Gastrocnemius medialis (tissue), 4 donors: ENCODE measurements at regions not wholly inside any gene's neighbourhood (a gene's known extent, or its start where the extent isn't known, plus 50 kb on each side); places are given as distances from the start of the nearest gene placed in this dataset.

Experiments used
- ATAC-seq, 2 donors: fragments of 150-250 bp; one replicate each; pipeline ENCODE4 v1.9.1; 2016
- DNase-seq, 2 donors: peaks; one replicate each; pipeline ENCODE4 v3.0.0-alpha.2; 2019
- H3K27ac ChIP-seq, 4 donors: fragments of 200-600 bp; sonication (generic); 1 replicate in 1 of 4; 2 replicates in 3 of 4; pipeline ENCODE4 v1.5.1; 2016 to 2018; ENCODE audit warnings: mild to moderate bottlenecking in 2 of 4, moderate library complexity in 1 of 4
- H3K27me3 ChIP-seq, 3 donors: fragments of 200-600 bp; sonication (generic) in 2 of 3; 1 replicate in 1 of 3; 2 replicates in 2 of 3; pipeline versions ENCODE4 v1.5.1 to v1.6.0; 2016 to 2019; ENCODE audit warnings: mild to moderate bottlenecking in 1 of 3, moderate library complexity in 1 of 3
- H3K36me3 ChIP-seq, 2 donors: fragments of 200-600 bp; sonication (generic) in 1 of 2; one replicate each; pipeline ENCODE4 v1.5.1; 2017 to 2018
- H3K4me1 ChIP-seq, 2 donors: fragments of 200-600 bp; sonication (generic) in 1 of 2; one replicate each; pipeline ENCODE4 v1.5.1; 2016 to 2017; ENCODE audit warnings: mild to moderate bottlenecking in 2 of 2
- H3K4me3 ChIP-seq, 4 donors: fragments of 200-600 bp; sonication (generic) in 3 of 4; 1 replicate in 1 of 4; 2 replicates in 3 of 4; pipeline ENCODE4 v1.5.1; 2016 to 2019; ENCODE audit warnings: mild to moderate bottlenecking in 2 of 4
- H3K9me3 ChIP-seq, 3 donors: fragments of 200-600 bp; sonication (generic) in 2 of 3; 1 replicate in 1 of 3; 2 replicates in 2 of 3; pipeline ENCODE4 v1.5.1; 2016 to 2019
- POLR2A ChIP-seq, 2 donors: fragments of 450-650 bp; IDR thresholded peaks; one replicate each; pipeline ENCODE4 v1.6.1; 2017; ENCODE audit warnings: antibody characterized with exemption in 2 of 2, mild to moderate bottlenecking in 2 of 2, moderate library complexity in 2 of 2
- in situ Hi-C, 4 donors: fragments of 200-750 bp; cut with MboI; loops; one replicate each; pipeline versions ENCODE4 v1.15.0 to v1.8.0; 2017; ENCODE audit warnings: low sequenced_read_pairs in 4 of 4
- intact Hi-C: fragments of 100-400 bp; cut with DNase I; formaldehyde crosslinking; loops from one replicate; pipeline ENCODE4 v1.15.1; 2023; ENCODE audit warnings: low total_unique reads
- TF ChIP-seq, protein P1 (sequence below), 5 experiments: fragments of 450-650 bp in 3 of 5; fragments of 200-600 bp in 2 of 5; sonication (generic) in 2 of 5; IDR thresholded peaks in 4 of 5; conservative IDR thresholded peaks in 1 of 5; 1 replicate in 4 of 5; 2 replicates in 1 of 5; pipeline ENCODE4 v1.5.1; 2016 to 2019; ENCODE audit warnings: antibody characterized with exemption in 5 of 5, mild to moderate bottlenecking in 3 of 5, moderate library complexity in 3 of 5

DNA sequence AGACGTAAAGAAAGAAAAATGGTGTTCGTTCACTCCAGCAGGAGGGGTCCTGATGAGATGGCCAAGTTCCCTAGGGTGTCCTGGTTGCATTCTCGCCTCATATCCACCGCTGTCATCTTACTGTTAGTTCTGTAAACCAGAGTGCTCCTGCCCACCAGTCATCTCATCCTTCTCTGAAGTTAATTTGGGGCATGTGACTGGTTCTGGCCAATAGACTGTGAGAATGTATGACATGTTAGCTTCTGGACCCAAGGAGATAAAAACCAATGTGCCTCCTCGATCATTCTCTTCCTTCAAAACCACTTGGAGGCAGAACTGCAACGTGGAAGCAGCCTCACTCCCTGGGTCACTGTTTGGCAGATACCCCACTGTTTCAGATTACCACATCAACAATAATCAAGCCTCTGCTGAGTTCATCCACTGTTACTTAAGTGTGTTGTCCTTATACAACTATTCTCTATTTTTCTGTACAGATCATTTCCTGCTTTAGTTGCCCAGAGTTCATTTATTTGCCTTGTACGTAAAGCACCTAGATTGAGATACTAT is 759.1 kb downstream of the TSN start:
- no peak for DNase-seq
- TF ChIP-seq POLR2A (IDR thresholded peaks at IDR 0.05) = no peak
- TF ChIP-seq, protein P1, sequence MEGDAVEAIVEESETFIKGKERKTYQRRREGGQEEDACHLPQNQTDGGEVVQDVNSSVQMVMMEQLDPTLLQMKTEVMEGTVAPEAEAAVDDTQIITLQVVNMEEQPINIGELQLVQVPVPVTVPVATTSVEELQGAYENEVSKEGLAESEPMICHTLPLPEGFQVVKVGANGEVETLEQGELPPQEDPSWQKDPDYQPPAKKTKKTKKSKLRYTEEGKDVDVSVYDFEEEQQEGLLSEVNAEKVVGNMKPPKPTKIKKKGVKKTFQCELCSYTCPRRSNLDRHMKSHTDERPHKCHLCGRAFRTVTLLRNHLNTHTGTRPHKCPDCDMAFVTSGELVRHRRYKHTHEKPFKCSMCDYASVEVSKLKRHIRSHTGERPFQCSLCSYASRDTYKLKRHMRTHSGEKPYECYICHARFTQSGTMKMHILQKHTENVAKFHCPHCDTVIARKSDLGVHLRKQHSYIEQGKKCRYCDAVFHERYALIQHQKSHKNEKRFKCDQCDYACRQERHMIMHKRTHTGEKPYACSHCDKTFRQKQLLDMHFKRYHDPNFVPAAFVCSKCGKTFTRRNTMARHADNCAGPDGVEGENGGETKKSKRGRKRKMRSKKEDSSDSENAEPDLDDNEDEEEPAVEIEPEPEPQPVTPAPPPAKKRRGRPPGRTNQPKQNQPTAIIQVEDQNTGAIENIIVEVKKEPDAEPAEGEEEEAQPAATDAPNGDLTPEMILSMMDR (IDR thresholded peaks at IDR 0.05 in 4 of 5, conservative IDR thresholded peaks at IDR 0.05 in 1 of 5) = no peak
- Histone ChIP-seq H3K36me3 (no peaks in the 10 kb centered on the region), H3K9me3 (no peaks in the 10 kb centered on the region), H3K27me3 (no peaks in the 10 kb centered on the region), H3K27ac (no peak overlapping the region), H3K4me1 (no peaks in the 10 kb centered on the region), H3K4me3 (no peak overlapping the region)
- intact Hi-C loops (no loop called here), in situ Hi-C loops (no loop called here)
- ATAC-seq = no peak

DNA sequence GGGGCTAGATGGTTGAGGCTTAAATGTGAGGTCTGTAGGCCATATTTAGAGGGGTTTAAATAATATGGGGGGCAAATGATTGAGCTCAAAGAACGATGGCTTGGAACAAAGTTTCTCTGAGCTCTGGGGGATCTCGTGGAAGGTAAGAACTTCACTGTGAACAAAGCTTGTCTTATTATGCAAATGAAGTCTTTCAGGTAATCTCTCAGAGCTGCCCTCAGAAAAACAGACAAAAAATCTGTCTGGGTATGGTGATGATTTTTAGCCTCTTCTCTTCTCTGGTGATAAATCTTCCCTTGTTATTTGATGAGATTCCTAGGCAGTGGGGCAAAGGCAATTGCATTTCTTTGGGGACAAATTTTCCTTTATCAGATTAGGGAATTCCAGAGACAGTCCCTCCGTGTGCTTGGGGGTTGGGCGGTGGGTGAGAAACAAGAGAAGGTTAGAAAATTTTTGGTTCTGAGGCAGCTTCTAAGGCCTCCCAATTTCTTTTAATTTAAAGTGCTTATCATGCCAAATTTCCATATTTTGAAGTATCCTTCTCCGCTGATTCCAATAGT is 760.4 kb downstream of the TSN start:
- Histone ChIP-seq H3K36me3 (no peaks in the 10 kb centered on the region), H3K27me3 (no peaks in the 10 kb centered on the region), H3K4me3 (no peak overlapping the region), H3K9me3 (no peaks in the 10 kb centered on the region), H3K27ac (no peak overlapping the region), H3K4me1 (no peaks in the 10 kb centered on the region)
- ATAC-seq = no peak
- TF ChIP-seq, protein P1 (IDR thresholded peaks at IDR 0.05 in 4 of 5, conservative IDR thresholded peaks at IDR 0.05 in 1 of 5) = no peak
- TF ChIP-seq POLR2A (IDR thresholded peaks at IDR 0.05) = no peak
- in situ Hi-C loops (no loop called here), intact Hi-C loops (no loop called here)
- DNase-seq = no peak

DNA sequence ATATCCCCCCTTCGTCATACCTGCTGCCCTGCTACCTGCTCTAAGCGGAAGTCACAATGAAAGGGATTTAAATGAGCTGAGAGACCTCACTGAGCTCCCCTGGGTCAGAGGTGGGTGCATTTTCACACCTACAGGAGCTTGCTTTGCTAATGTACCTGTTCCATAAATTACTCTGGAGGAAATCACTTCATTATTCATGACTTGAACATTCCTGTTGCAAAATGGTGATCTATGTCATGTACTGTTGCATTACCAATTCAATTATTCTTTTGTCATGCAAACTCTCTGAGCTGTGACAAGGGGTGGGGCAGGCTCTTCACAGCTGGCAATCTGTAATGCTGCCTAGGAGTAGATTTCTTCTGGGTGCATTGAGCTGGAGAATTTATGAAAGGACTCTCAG is 761.3 kb downstream of the TSN start:
- no peaks in the 10 kb centered on the region for H3K27me3 ChIP-seq
- H3K4me3 ChIP-seq = no peak overlapping the region
- TF ChIP-seq, protein P1 (IDR thresholded peaks at IDR 0.05 in 4 of 5, conservative IDR thresholded peaks at IDR 0.05 in 1 of 5) = no peak
- TF ChIP-seq POLR2A (IDR thresholded peaks at IDR 0.05) = no peak
- in situ Hi-C loops (no loop called here), intact Hi-C loops (no loop called here)
- no peak for ATAC-seq
- no peaks in the 10 kb centered on the region for H3K9me3 ChIP-seq
- no peaks in the 10 kb centered on the region for H3K4me1 ChIP-seq
- H3K27ac ChIP-seq = no peak overlapping the region
- H3K36me3 ChIP-seq = no peaks in the 10 kb centered on the region
- DNase-seq = no peak

DNA sequence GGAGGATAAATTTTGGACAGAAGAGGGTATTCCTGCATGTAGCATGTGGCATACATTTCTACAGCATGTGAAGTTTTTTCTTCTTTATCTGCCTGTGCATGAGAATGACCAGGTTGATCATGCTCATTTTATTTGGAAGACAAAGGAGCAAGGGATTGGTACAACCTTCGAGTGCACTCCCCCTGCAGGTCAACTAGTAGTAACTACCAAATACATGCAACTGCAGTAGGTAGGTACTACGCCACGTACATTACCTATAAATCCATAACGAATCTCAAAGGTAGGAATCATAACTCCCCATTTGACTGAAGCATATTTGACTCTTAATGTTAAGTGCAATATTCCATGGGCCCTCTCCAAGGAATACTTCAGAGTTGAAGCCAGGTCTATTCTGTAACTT is 763.9 kb downstream of the TSN start:
- no peak for ATAC-seq
- intact Hi-C loops = no loop called here

More for the DNA sequence above, 763.9 kb downstream of the TSN start:
- Histone ChIP-seq H3K36me3 (no peaks in the 10 kb centered on the region), H3K9me3 (no peaks in the 10 kb centered on the region), H3K4me1 (no peaks in the 10 kb centered on the region), H3K4me3 (no peak overlapping the region), H3K27ac (no peak overlapping the region), H3K27me3 (no peaks in the 10 kb centered on the region)
- TF ChIP-seq POLR2A (IDR thresholded peaks at IDR 0.05) = no peak
- TF ChIP-seq, protein P1 (IDR thresholded peaks at IDR 0.05 in 4 of 5, conservative IDR thresholded peaks at IDR 0.05 in 1 of 5) = no peak
- DNase-seq = no peak
- in situ Hi-C loops = no loop called here
